ENCODE measurements at regions not wholly inside any gene's neighbourhood (a gene's known extent, or its start where the extent isn't known, plus 50 kb on each side); places are given as distances from the start of the nearest gene placed in this dataset.

GRCh38 chr12:124504273-124505000 lies 63.0 kb downstream of the NCOR2 start:
- H3K4ac ChIP-seq (ENCODE audit: low read depth, low read length), result no peak overlapping the region
- CTCF ChIA-PET, result no interaction called here
- no peak overlapping the region for H2AFZ ChIP-seq (replicated peaks; ENCODE audit: low read length, poor library complexity)
- H3K79me1 ChIP-seq (ENCODE audit: low read depth in 1 of 2, low read length in 2 of 2), result peaks cover 23 to 99% of the 10 kb centered on the region in 2 experiments
- no peak overlapping the region for H3K4me3 ChIP-seq (ENCODE audit: insufficient read depth, low read depth, low read length)
- peaks cover 21% of the 10 kb centered on the region for H3K9me1 ChIP-seq (ENCODE audit: insufficient read depth, low read length)
- H3K4me1 ChIP-seq (ENCODE audit: control insufficient read depth, insufficient read depth, low read length), result peaks cover 24% of the 10 kb centered on the region
- 89% methylated on average over 8 of the region's 14 CpGs; no CpG with 5 or more reads in 1 of the 2 experiments for WGBS, 2 experiments (ENCODE audit: extremely low coverage in 2 of 2, insufficient read length in 1 of 2)
- H2BK15ac ChIP-seq (ENCODE audit: low read depth, low read length), result no peak overlapping the region
- H3K14ac ChIP-seq (replicated peaks; ENCODE audit: low read depth, low read length), result no peak overlapping the region
- no peak for DNase-seq
- intact Hi-C loops (cut with micrococcal nuclease), result no loop called here
- H4K5ac ChIP-seq (ENCODE audit: low read depth, low read length), result no peak overlapping the region
- TF ChIP-seq RFX5 (IDR thresholded peaks at IDR 0.05; ENCODE audit: low read depth, low read length), result no peak
- 0 out of 2 replicates have a peak, but pooled peaks have one; percentile 13 for TF ChIP-seq MAFK (IDR thresholded peaks at IDR 0.05; ENCODE audit: low read depth, low read length)
- H3K18ac ChIP-seq (ENCODE audit: low read depth, low read length), result no peak overlapping the region
- H4K8ac ChIP-seq (ENCODE audit: low read depth in 2 of 2, low read length in 2 of 2), result no peak overlapping the region
- H3K27ac ChIP-seq (ENCODE audit: insufficient read depth, low read length), result no peak overlapping the region
- no peak overlapping the region for H3K56ac ChIP-seq (ENCODE audit: extremely low read depth, insufficient read depth, low read length)
- no peak for ATAC-seq (ENCODE audit: low read depth)
- no peak overlapping the region for H2AK5ac ChIP-seq (ENCODE audit: low read depth, low read length)
- no peak overlapping the region for H2AK9ac ChIP-seq (replicated peaks; ENCODE audit: low read depth, low read length, poor library complexity)
- no peaks in the 10 kb centered on the region for H3K9me3 ChIP-seq (ENCODE audit: control insufficient read depth, insufficient read depth, low read length)
- no peaks in the 10 kb centered on the region for H3K27me3 ChIP-seq (ENCODE audit: control insufficient read depth, insufficient read depth, low read length)
- H3K4me2 ChIP-seq (ENCODE audit: low read depth, low read length), result no peak overlapping the region
- no peak overlapping the region for H3K23ac ChIP-seq (ENCODE audit: low read depth, low read length)
- POLR2A ChIA-PET (ENCODE audit: unreplicated experiment), result no interaction called here
- in situ Hi-C loops (cut with MboI; ENCODE audit: low sequenced_read_pairs), result no loop called here
- H3K36me3 ChIP-seq (ENCODE audit: control insufficient read depth, insufficient read depth, low read length), result 0 out of 2 replicates have a peak, but pooled peaks cover 2% of the 10 kb centered on the region
- no peak overlapping the region for H4K91ac ChIP-seq (ENCODE audit: insufficient read depth, low read depth, low read length)
- dilution Hi-C loops (cut with HindIII; ENCODE audit: low sequenced_read_pairs, unreplicated experiment), result no loop called here
- no peak overlapping the region for H2BK5ac ChIP-seq (ENCODE audit: low read depth, low read length, poor library complexity, severe bottlenecking)
- H4K20me1 ChIP-seq (ENCODE audit: insufficient read depth, low read length), result peaks cover 98% of the 10 kb centered on the region
- no peak overlapping the region for H2BK120ac ChIP-seq (ENCODE audit: low read depth, low read length)
- no peak overlapping the region for H2BK20ac ChIP-seq (ENCODE audit: low read depth, low read length)
- BruUV-seq (replicated peaks), result no TSS peak
- H3K9ac ChIP-seq (ENCODE audit: low read depth, low read length), result no peak overlapping the region

Data from IMR-90 (cell line).